HuH-7 (cell line): ENCODE measurements at regions not wholly inside any gene's neighbourhood (a gene's known extent, or its start where the extent isn't known, plus 50 kb on each side); places are given as distances from the start of the nearest gene placed in this dataset.
A peak's percentile ranks its signal among the peaks of the same experiment; 100 is the strongest.
"Not testable (repeated sequence)": the region's sequence is repeated elsewhere in the genome, so short reads cannot be mapped to it uniquely, and the experiment has no call there.

ENCODE experiments used
- DNase-seq: peaks from one replicate; pipeline ENCODE4 v3.0.0; 2011; ENCODE audit warnings: low spot score

DNA sequence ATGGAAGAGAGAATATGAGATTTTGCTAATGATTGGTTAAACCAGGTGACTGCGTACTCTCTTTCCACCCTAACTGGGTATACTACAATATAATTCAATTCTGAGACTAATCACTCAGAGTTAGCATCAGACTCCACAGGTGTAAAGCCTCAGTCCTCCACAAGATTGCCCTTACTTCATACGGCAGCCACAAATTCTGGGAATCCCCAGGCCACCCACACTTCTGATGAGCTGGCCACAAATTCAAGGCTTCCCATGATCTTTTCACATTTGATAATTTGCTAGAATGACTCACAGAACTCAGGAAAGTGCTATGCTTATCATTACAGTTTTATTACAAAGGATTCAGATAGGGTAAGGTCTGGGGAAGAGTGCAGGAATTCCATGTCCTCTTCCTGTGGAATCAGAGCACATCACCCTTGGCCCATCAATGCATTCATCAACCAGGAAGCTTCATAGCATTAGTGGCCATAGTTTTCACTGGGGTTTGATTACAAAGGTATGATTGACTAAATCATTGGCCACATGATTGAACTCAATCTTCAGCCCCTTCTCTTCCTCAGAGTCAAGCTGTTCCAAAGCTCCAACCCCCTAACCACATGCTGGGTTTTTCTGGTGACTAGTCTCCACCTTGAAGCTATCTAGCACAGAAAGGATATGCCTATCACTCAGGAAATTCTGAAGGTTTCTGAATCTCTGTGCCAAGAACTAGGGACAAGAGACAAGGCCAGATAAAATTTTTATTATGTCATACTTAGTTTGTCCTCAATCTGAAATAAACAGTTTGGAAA is 131.7 kb downstream of the HHIPL2 start:
- DNase-seq: no peak

DNA sequence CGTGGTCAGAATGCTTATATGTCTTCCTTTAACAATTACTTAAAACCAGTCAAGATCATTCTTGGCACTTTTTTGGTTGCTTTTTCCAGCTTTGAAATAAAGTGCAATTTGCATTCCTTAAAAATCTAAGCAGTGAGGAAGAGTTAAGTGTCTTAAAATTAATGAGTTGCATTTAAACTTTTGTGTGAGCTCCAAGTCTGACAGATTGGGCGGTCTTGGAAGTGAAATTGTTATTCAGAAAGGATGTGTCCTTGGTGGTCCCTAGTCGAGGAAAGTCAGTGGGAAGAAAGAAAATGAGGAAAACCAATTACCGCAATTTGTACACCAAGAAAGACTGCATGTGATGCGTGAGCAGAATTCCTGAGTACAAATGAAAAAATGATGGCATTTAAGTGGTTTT is 132.5 kb downstream of the HHIPL2 start:
- DNase-seq: no peak

DNA sequence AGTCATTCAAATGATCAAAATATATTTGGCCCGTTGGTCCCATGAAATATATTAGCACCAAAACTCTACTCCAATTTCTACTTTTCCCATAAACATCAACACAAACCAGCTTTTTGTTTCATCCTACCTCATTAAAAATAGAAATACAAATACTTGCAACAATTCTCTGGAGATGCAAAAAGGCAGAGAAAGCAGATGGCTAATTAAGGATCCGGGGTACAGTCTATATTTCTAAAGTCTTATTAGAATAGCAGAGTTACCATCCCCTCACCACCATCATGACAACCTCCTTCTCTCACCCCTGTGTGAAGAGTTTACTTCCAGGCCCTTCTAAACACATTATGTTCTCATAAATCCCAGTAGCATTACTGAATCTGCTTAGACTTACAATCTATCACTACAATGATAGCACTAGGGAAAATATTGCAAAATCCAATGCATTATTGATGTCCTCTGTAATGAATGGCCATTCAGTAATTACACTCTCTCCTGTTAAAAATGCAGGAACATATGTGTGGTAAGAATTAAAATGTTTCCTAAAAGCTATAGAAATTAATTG is 133.8 kb downstream of the HHIPL2 start:
- DNase-seq: no peak

DNA sequence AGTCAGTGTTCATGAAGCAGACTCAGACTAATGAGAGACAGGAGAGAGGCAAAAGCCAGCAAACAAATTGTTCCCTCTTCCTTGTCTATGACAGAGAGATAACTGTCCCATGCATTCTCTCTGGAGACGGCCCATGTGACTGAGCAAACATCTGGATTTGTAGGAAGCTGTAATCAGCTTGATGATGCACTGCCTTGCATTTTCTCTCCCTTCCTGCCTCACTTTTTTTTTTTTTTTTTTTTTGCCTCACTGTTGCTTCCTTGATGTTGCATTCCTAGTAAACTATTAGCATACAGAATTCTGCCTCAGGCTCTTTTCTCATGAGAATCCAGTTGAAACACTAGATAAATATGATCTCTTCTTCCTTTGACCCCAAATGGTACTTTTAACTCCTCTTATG is 134.5 kb downstream of the HHIPL2 start:
- DNase-seq: no peak

DNA sequence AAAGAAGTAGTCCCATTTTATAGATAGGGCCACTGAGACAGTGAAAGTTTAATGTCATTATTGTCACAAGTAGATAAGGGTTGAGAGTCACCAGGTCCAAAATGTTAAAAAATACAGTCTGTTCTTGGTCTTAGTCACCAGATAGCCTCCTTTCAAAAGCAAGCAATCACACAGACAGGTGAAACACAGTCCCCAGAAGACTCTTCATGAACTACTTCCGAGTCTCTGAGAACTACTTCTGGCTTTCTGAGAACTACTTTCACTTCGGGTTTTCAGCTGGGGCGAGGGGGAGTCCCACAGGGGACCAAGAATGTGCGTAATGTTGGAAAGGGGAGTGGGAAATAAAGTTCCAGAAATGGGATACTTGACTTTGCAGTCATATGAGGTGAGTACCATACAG is 143.2 kb downstream of the HHIPL2 start:
- no peak for DNase-seq

DNA sequence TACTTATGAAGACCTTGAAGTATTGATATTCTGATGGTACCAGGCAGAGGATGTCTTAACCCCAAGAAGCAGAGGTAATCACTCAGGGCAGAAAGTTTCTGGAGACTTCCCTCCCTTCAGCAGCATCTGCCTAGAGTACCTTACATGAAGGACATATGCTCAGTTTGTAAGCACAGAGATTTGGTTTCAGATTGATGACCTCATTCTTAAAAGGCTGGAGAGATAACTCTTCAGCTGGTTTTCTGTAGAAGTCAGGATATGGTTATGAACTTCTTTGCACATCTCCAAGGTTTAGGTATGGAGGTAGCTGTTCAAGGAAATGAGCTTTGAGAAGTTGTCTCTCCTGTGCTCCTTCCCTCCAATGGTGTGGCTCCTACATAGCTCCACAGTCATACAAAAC is 148.7 kb downstream of the HHIPL2 start:
- DNase-seq: no peak

DNA sequence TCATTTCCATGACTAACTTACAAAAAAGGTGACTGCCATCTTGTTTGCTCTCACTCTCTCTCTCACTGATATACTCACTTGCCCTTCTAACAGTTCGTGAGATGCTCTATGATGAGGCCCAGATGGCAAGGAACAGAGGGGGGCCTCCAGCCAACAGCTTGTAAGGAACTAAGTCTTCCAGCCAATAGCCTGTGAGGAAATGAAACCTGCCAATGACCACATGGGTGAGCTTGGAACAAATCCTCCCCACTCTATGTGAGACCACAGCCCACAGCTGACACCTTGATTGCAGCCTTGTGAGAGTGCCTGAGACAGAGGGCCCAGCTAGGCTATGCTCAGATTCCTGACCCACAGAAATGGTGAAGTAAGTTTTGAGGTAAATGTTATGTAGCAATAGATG is 153.7 kb downstream of the HHIPL2 start:
- no peak for DNase-seq

DNA sequence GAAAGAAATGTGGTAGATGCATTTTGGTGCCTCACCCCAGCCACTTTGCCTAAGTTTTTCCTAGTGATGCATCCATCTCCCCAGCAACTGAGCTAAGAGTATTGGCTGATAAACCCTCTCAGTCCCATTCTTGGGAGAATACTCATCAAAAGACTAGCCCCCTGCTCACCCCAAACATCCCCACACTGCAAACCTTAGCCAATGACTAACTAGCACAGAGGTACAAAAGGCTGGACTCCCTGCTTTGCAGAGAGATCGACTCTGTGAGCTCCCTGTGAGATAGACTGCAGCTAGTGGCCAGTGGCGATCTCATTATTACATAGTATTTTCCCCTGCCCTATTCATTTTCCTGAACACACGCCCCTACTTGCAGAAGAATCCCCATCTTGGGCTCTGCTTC is 155.3 kb downstream of the HHIPL2 start:
- DNase-seq: no peak

DNA sequence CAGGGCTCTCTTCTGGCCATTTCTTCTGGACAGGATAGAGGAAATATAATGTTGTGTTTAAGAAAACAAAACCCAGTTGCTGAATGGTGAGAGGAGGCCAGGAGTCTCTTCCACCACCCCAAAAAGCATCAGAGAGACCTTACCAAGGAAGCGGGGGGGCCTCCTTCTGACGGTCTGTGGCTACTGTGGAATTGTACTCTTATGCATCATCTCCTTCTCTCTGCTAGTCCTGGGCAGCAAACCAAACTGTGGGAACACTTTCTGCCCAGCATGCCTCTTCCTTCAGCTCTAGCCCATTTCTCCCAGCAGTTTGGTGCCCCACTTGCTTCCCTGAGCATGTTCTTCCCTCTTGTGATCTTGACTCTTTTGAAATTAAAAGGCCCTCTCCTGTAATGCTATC is 157.7 kb downstream of the HHIPL2 start:
- DNase-seq: no peak

DNA sequence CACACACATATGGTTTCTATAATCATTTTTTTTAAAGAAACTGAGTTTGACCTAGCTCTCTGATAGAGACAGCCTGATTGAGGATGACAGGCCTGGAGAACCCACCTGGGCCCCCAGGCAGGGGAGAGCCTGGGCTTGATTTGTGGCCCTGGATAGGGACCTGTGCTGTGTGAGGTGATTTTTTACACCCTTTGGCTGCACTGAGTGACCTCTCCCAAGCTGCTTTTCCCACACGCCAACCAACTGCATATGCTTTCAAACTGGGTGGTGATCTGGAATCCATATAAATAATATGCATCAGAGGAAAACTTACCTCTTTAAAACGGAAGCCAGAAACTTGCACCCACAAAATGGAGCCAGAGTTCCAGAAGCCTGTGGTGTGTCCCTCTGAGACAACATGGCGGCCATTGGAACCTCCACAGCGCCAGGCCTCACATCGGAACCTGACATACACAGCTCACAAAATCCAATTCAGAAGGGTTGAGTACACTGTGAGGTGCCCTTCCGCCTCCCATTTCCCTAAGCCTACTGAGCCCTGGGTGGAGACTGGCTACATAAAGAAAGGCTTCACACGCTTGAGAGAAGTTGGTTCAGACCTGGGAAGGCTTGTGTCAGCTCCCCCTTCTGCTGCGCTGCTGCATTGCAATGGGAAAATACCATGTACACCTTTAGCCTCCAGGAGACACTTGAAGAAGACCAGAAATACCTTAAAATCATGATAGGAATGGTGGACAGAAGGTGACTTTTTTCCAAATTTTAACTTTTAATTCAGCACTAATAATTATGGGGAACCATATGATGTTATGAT is 160.7 kb downstream of the HHIPL2 start:
- peak; percentile 38 for DNase-seq

DNA sequence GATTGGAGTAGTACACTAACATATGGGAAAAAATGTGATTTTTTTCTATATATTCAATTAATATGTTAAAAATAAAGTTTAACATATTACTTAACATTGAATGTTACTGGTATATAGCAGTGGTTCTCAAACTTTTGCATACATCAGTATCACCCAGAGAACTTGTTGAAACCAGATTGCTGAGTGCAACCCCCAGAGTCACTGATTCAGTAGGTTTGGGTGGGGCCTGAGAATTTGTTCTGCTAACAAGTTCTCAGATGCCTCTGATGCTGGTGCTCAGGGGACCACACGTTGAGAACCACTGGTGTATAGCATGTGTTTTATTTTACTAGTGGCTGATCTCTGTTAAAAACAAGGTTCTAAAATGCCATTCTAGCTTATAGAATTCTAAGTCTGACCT is 161.9 kb downstream of the HHIPL2 start:
- DNase-seq: no peak

DNA sequence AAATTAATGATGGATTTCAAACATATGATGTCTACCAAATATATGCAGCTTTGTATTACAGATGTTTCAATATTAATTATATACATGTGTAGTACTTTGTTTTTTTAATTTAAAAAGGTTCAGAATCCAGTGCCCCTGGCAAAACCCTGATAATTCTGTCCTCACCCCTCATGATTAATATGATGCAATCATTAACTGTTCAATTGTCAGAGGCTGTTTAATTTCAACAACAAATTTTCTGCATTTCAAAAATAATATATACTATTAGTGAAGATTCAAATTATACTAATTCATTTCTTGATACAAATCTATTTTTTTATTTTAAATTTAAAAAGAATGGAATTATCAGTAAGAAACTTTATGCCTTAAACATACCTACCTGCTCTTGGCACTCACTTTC is 162.6 kb downstream of the HHIPL2 start:
- no peak for DNase-seq

DNA sequence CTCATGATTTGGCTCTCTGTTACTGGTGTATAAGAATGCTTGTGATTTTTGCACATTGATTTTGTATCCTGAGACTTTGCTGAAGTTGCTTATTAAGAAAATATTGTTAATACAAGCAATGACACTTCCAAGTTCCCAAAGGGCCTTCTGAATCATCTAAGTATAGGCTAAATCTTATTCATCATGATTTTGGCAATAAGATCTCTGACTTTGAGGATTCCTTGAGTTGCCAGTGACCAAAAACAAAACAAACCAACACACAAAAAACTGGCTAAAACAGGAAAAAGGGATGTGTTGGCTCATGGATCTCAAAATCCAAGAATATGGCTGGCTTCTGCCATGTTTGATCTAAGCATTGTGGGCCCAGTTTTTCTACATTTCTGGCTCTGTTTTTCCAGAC is 163.4 kb downstream of the HHIPL2 start:
- DNase-seq: no peak

DNA sequence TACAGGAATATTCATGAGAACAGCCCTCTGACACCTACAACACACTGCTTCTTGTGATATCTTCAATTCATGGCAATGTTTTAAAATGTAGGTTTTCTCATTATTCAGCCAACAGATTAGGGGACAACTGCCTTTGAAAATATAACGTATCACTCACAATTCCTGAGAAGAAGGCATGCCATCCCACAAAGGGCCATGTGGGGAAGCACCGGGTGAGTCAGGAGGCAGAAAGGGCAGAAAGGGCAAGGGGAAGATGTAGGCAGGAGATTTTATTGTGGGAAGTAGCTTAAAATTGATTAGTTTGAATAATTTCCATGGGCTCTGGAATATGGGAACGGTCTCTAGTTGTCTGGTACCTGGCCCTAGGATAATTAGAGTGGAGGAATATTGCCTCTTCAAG is 165.7 kb downstream of the HHIPL2 start:
- DNase-seq: no peak

DNA sequence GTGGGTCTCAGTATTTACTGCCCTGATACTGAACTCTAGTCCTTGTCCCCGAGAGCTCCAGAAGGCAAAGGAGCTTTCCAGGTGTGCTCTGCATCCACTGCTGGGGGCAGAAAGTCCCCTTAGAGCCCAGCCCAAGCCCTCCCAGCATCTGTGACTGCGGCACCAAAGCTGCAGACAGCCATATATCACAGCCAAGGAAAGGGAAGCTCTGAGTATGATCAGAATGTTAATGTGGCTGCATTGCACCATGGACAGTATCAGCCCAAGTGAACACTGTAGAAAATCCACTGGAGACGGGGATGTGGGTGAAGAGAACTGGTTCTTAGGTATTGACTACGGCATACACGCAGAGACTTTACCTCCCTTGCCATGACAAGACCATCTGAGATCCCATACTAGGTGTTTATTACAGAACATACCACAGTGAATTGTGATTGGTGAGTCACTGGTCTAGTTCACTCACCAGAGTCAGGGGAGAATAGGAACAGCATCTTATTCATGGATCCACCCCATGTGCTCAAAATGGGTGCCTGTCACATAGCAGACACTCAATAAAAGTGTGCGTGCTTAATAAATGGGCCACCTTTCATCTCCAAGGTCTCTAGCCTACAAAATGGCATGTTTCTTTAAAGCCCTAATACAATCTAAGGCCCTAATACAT is 170.3 kb downstream of the HHIPL2 start:
- no peak for DNase-seq

DNA sequence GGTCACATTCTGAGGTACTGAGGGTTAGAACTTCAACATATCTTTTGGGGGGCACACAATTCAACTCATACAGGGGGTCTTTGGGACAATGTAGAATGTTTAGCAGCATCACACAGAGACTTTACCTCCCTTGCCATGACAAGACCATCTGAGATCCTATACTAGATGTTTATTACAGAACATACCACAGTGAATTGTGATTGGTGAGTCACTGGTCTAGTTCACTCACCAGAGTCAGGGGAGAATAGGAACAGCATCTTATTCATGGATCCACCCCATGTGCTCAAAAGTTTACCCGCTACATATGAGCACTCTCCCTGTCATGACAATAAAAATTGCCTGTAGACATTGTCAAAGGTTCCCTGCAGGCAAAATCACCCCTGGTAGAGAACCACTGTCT is 171.1 kb downstream of the HHIPL2 start:
- DNase-seq: not testable (repeated sequence)

DNA sequence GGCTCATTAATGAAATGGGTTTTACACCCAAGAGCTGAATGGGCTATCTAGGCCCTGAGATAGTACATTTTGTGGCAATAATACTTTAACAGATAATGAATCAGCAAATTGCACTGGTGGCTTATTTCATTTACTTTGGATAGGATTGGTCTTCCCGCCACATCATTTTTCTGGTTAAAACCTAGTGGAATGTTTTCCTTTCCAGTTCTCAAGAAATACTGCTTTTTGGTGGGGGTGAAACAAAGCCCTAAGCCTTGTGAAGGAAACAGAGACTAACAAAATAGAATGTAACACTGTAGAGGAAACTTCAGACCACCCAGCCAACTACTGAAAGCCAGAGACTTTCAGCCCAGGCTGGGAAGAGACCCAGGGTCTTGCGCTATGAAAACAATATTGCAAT is 172.2 kb downstream of the HHIPL2 start:
- no peak for DNase-seq

DNA sequence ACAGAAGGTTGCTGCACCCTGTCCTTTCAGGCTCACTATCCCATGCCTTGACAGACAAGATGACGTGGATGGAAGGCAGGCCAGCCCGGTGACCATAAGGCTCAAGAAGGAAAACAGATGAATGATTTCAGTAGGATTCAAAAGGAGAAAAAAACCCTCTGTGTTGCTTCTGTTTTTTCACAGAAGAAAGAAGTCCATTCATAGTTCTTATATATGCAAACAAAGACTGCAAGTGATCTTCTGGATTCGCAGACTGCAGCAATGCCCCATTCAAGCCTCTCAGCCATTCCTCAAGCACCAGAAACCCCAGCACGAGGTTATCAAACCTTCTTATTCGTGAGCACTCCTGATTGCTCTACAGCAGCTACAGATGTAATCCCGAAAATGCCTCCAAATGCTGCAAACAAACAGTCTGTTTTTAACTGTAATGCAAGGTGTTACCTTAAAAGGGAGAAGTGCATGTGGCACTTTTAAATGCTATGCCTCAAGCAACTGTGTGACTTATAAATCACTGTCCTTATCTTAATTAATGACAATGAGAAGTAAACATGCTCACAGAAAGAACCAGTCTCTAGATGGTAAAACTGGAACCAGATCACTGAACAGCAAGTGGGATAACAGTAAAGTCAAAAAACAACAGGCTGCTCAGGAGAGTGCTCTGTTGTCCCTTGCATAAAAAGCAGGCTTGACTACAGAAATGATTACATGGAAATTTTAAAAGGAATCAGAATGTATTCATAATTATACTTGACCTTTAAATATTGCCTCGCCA is 173.9 kb downstream of the HHIPL2 start:
- DNase-seq: no peak

DNA sequence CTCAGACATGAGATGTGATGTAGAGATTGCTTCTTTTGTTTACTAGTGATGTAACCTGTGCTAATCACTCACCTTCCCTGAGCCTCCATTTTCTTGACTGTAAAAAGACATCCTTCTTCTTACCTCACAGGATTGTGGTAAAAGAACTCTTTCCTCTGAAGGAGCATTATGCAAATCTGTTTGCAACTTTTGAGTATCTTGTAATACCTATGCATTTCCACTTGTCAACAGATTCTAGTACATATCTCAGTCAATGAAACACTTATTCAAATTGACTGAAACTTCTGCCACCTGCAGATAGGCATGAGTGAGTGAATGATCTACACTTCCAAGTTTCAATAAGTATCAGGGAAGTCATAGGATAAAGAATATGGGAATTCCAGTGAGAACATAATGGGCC is 174.7 kb downstream of the HHIPL2 start:
- no peak for DNase-seq

DNA sequence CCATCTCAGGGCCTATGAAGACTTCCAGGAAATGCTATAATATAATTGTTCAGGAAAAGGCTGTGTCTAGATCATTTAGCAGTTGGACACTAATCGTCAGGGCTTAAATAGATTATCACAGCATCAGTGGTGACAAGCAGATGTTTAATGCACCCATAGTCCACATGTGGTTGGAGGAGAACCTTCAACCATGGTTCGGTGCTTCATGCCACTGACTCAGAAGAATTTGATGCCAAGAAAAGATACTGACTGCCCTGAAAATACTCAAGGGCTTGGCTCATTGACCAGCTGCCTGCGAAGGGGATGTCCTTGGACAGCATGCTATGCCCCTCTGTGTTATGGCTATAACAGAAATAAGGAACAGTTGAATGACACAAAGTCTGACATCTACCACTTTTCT is 175.7 kb downstream of the HHIPL2 start:
- DNase-seq: no peak

DNA sequence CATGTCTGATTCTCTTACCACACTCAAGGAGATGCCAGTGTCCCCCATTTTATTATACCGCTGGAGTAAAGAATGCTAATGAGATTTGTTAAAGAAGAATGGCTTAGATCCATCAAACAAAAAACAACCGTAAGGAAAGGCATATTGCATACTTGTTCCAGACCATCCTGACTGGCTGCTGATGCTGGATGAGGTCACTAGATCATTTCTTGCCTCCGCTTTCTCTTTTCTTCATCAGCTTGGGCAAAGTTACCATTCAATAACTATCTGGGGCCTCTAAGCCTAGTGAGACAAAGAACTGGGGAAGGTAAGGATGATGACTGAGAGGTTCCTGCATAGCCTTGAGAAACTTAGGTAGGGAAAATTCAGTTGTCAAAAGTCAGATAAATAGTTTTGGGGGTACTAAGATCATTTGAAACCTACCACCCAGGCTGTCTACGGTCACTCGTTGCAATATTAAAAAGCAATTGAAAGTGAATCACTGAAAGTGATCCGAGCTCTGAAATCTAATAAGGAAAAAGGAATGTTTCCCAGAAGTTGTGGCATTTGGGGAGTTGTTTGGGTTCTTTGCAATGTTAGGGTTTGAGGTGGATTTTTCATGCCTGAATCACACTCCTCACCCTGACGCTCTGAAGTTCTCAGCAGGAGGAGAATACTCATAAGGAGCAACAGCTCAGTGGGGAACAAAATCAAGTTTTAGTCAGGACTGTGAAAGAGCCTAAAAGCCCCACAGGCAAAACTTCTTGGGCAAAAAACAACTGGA is 176.8 kb downstream of the HHIPL2 start:
- DNase-seq: no peak
